ENCODE measurements at regions not wholly inside any gene's neighbourhood (a gene's known extent, or its start where the extent isn't known, plus 50 kb on each side); places are given as distances from the start of the nearest gene placed in this dataset.

GRCh38 chr5:57568136-57568535 lies 85.5 kb upstream of the ACTBL2 start:
- no peak for TF ChIP-seq CTCF (IDR thresholded peaks at IDR 0.05; ENCODE audit: poor library complexity)
- TF ChIP-seq EZH2 (IDR thresholded peaks at IDR 0.05; ENCODE audit: borderline replicate concordance), result no peak
- no peak for TF ChIP-seq EZH2phosphoT487 (IDR thresholded peaks at IDR 0.05; ENCODE audit: low read depth, severe bottlenecking, unreplicated experiment)

Data from hepatocyte (in vitro differentiated cells).